Liver (tissue), 8 donors: ENCODE measurements at regions not wholly inside any gene's neighbourhood (a gene's known extent, or its start where the extent isn't known, plus 50 kb on each side); places are given as distances from the start of the nearest gene placed in this dataset.

Source experiments
- DNase-seq: peaks from one replicate; pipeline ENCODE4 v3.0.0-alpha.2; 2017; ENCODE audit warnings: low spot score
- H3K27ac ChIP-seq, 2 donors: one replicate each; pipeline ENCODE4 v1.7.0; 2013; ENCODE audit warnings: inconsistent platforms in 2 of 2, low read length in 2 of 2, control low read depth in 1 of 2, low read depth in 1 of 2, mild to moderate bottlenecking in 1 of 2
- H3K27me3 ChIP-seq, 4 donors: one replicate each; pipeline versions ENCODE4 v1.6.1 to v1.7.0; 2013; ENCODE audit warnings: low read length in 3 of 4, inconsistent platforms in 1 of 4, mild to moderate bottlenecking in 1 of 4, moderate library complexity in 1 of 4; ENCODE audit not compliant: control insufficient read depth in 4 of 4, insufficient read depth in 4 of 4
- H3K36me3 ChIP-seq, 4 donors: one replicate each; pipeline versions ENCODE4 v1.6.1 to v1.7.0; 2013; ENCODE audit warnings: low read length in 3 of 4, mild to moderate bottlenecking in 3 of 4, low read depth in 1 of 4, moderate library complexity in 1 of 4; ENCODE audit not compliant: control insufficient read depth in 4 of 4, insufficient read depth in 3 of 4
- H3K4me1 ChIP-seq, 4 donors: one replicate each; pipeline versions ENCODE4 v1.6.1 to v1.7.0; 2013; ENCODE audit warnings: low read length in 3 of 4, mild to moderate bottlenecking in 3 of 4, moderate library complexity in 1 of 4; ENCODE audit not compliant: control insufficient read depth in 4 of 4, insufficient read depth in 4 of 4
- H3K4me3 ChIP-seq, 3 donors: one replicate each; pipeline versions ENCODE4 v1.6.1 to v1.7.0; 2013; ENCODE audit warnings: low read length in 3 of 3, control low read depth in 1 of 3, low read depth in 1 of 3, mild to moderate bottlenecking in 1 of 3
- H3K9ac ChIP-seq, 2 donors: one replicate each; pipeline ENCODE4 v1.7.0; 2013; ENCODE audit warnings: low read length in 2 of 2, mild to moderate bottlenecking in 2 of 2, moderate library complexity in 2 of 2, control low read depth in 1 of 2, low read depth in 1 of 2
- H3K9me3 ChIP-seq, 4 donors: one replicate each; pipeline versions ENCODE4 v1.6.1 to v1.7.0; 2013; ENCODE audit warnings: low read length in 3 of 4; ENCODE audit not compliant: control insufficient read depth in 4 of 4
- CTCF ChIP-seq: fragments of 150-350 bp; IDR thresholded peaks from 2 replicates; pipeline ENCODE4 v1.5.1; 2017; ENCODE audit warnings: improper control_type of control experiment, low read depth, low read length; ENCODE audit not compliant: missing input control
- EGR1 ChIP-seq, 2 donors: IDR thresholded peaks; 2 replicates each; pipeline ENCODE4 v1.6.1; 2016 to 2018; ENCODE audit warnings: antibody characterized with exemption in 2 of 2, low read depth in 2 of 2
- FOXA2 ChIP-seq: IDR thresholded peaks from 2 replicates; pipeline ENCODE4 v1.6.1; 2016; ENCODE audit warnings: antibody characterized with exemption
- GABPA ChIP-seq, 2 donors: IDR thresholded peaks in 1 of 2; conservative IDR thresholded peaks in 1 of 2; 2 replicates each; pipeline ENCODE4 v1.6.1; 2016; ENCODE audit warnings: antibody characterized with exemption in 2 of 2, mild to moderate bottlenecking in 1 of 2, moderate library complexity in 1 of 2
- HNF4A ChIP-seq, 2 donors: conservative IDR thresholded peaks; 2 replicates each; pipeline ENCODE4 v1.6.1; 2016; ENCODE audit warnings: antibody characterized with exemption in 2 of 2, mild to moderate bottlenecking in 2 of 2
- JUND ChIP-seq, 2 donors: IDR thresholded peaks; 2 replicates each; pipeline ENCODE4 v1.6.1; 2016; ENCODE audit warnings: antibody characterized with exemption in 2 of 2
- MAX ChIP-seq: IDR thresholded peaks from 2 replicates; pipeline ENCODE4 v1.6.1; 2016; ENCODE audit warnings: antibody characterized with exemption
- NR2F2 ChIP-seq: IDR thresholded peaks from 2 replicates; pipeline ENCODE4 v1.6.1; 2016; ENCODE audit warnings: antibody characterized with exemption
- REST ChIP-seq: IDR thresholded peaks from 2 replicates; pipeline ENCODE4 v1.6.1; 2016; ENCODE audit warnings: antibody characterized with exemption, mild to moderate bottlenecking
- RXRA ChIP-seq, 2 donors: IDR thresholded peaks; 2 replicates each; pipeline ENCODE4 v1.6.1; 2017 to 2018; ENCODE audit warnings: antibody characterized with exemption in 2 of 2, mild to moderate bottlenecking in 1 of 2
- SP1 ChIP-seq: IDR thresholded peaks from 2 replicates; pipeline ENCODE4 v1.6.1; 2018; ENCODE audit warnings: antibody characterized with exemption, mild to moderate bottlenecking
- TAF1 ChIP-seq: conservative IDR thresholded peaks from 2 replicates; pipeline ENCODE4 v1.6.1; 2016; ENCODE audit warnings: antibody characterized with exemption, mild to moderate bottlenecking
- YY1 ChIP-seq: IDR thresholded peaks from 2 replicates; pipeline ENCODE4 v1.6.1; 2016; ENCODE audit warnings: antibody characterized with exemption, mild to moderate bottlenecking
- WGBS: extraction: QIAGEN DNeasy Blood & Tissue Kit; methylation state at CpG from one replicate; pipeline ENCODE4 v1.1.7; 2013; 5-methylcytosine and 5-hydroxymethylcytosine counted together
- donor health status: healthy.
- donor health status: healthy.
- donor health status: healthy.
- donor health status: healthy.
- donor health status: healthy.

GRCh38 chr2:120660056-120660694 lies 75.5 kb upstream of the GLI2 start:
- Histone ChIP-seq H3K27ac (no peak overlapping the region), H3K36me3 (no peaks in the 10 kb centered on the region), H3K9me3 (no peaks in the 10 kb centered on the region), H3K27me3 (no peaks in the 10 kb centered on the region), H3K4me1 (peaks cover 0 to 2% (median 0%) of the 10 kb centered on the region in 4 donors), H3K4me3 (no peak overlapping the region), H3K9ac (no peak overlapping the region)
- no peak for DNase-seq
- WGBS = 81% methylated on average over 8 of the region's 8 CpGs
- no peak for TF ChIP-seq CTCF
- TF ChIP-seq MAX = no peak
- TF ChIP-seq FOXA2 = no peak
- no peak for TF ChIP-seq GABPA (IDR thresholded peaks at IDR 0.05 in 1 of 2, conservative IDR thresholded peaks at IDR 0.05 in 1 of 2)
- TF ChIP-seq RXRA (IDR thresholded peaks at IDR 0.05) = no peak
- TF ChIP-seq TAF1 = no peak
- no peak for TF ChIP-seq HNF4A (conservative IDR thresholded peaks at IDR 0.05)

GRCh38 chr2:120660771-120661459 lies 74.8 kb upstream of the GLI2 start:
- 31% methylated on average over 11 of the region's 11 CpGs for WGBS
- Histone ChIP-seq H3K27me3 (no peaks in the 10 kb centered on the region), H3K4me3 (no peak overlapping the region), H3K27ac (no peak overlapping the region), H3K36me3 (no peaks in the 10 kb centered on the region), H3K9me3 (no peaks in the 10 kb centered on the region), H3K9ac (no peak overlapping the region), H3K4me1 (peaks cover 0 to 2% (median 0%) of the 10 kb centered on the region in 4 donors)
- no peak for DNase-seq
- TF ChIP-seq CTCF (no peak), EGR1 (IDR thresholded peaks at IDR 0.05; ENCODE audit: low read depth in 2 of 2) (no peak), RXRA (IDR thresholded peaks at IDR 0.05) (peak; percentile 41 to 52), HNF4A (conservative IDR thresholded peaks at IDR 0.05) (peak; percentile 43 to 45), JUND (IDR thresholded peaks at IDR 0.05) (no peak), NR2F2 (peak; percentile 1)

GRCh38 chr2:120661551-120661950 lies 74.1 kb upstream of the GLI2 start:
- Histone ChIP-seq H3K9me3 (peaks cover 0 to 3% (median under 1%) of the 10 kb centered on the region in 4 donors), H3K9ac (no peak overlapping the region), H3K27ac (no peak overlapping the region), H3K36me3 (no peaks in the 10 kb centered on the region), H3K4me1 (peaks cover 0 to 2% (median 0%) of the 10 kb centered on the region in 4 donors), H3K4me3 (no peak overlapping the region), H3K27me3 (no peaks in the 10 kb centered on the region)
- no peak for DNase-seq
- 20% methylated on average over 16 of the region's 16 CpGs for WGBS
- TF ChIP-seq RXRA (IDR thresholded peaks at IDR 0.05) (no peak), REST (no peak), GABPA (IDR thresholded peaks at IDR 0.05 in 1 of 2, conservative IDR thresholded peaks at IDR 0.05 in 1 of 2) (no peak), CTCF (no peak), NR2F2 (no peak), TAF1 (no peak), YY1 (no peak), SP1 (no peak)
